ENCODE measurements at regions not wholly inside any gene's neighbourhood (a gene's known extent, or its start where the extent isn't known, plus 50 kb on each side); places are given as distances from the start of the nearest gene placed in this dataset.

DNA sequence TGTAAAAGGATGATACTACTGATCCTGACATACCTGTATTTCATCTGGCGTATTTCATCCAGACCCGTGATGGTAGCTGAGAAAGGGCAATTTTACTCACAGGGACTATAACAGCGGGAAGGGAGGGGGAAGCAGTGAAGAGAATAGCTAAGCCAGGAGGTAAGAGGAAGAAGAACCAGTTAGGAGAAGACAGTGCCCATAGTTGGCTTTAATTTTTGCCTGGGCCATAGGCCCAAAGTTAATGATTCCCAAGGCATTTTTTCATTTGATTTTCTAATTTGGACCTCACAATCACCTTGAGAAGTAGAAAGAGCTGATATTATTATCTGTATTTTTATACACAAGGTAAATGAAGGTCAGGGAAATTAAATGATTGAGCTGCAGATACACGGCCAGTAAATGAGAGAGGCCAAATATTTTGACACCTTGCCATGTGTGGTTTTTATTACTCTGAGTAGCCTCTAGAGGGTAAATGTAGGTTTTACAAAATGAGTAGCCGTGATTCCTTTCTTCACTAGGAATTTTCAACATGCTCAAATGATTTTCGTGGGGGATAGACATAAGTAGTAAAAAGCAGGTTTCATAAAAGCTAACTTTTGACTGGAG, 382.2 kb downstream of the FUT8 start:
- DNase-seq: no peak

DNA sequence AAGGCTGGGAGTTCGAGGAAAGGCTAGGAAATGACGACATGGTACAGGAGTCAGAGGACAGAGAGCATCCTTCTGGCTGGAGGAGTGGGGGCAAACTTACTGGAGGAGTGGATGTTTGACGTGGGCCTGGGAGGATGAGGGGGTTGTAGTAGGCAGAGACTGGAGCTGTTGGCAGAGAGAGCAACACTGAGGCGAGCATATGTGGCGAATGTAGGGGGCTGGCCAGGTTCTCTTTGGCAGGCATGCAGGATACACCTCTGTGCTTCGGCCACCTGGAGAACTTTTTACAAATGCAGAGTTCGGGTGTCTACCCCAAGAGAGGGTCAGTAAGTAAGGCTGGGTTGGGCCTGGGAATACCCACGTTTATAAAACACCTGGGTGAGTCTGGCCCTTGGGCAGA, 385.7 kb downstream of the FUT8 start:
- no peak for DNase-seq

GRCh38 chr14:65800694-65801093, 388.2 kb downstream of the FUT8 start:
- DNase-seq: no peak

DNA sequence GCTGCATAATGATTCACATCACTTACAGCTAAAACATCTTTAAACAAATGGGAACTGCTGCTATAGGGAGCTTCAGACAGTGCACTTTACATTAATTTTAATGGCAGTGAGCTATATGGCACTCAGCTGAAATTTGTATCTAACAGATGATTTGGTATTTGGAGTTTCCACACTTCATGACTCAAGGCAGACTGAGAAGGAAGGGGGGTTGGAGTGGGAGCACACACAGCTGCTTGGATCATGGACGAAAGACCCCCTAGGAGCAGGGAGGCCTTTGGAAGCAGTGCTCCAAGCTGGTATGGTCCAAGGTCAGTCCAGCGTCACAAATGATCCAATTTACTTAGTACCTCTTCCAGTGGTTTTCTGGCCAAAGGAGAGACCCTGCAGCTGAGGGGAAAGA, 389.7 kb downstream of the FUT8 start:
- DNase-seq: no peak

DNA sequence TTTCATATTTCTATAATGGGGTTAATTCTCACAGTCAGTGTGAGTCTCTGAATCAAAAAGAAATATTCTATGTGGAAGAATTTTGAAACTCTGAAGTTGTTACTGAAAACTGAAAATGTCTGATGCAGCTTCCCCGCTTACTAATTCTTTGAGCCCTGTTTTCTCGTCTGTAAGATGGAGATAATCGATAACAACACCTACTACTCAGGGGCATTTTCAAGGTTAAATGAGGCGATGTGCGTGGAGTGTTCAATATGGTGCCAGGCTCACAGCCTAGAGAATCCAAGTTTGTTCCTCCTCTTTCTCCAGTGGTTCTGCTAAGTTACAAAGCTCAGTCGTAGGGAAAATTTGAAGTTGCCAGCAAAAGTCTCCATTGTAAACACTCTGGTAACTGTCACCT, 391.4 kb downstream of the FUT8 start:
- no peak for DNase-seq

- no peak for DNase-seq
These were observed 392.0 kb downstream of the FUT8 start for GRCh38 chr14:65804439-65805112.

DNA sequence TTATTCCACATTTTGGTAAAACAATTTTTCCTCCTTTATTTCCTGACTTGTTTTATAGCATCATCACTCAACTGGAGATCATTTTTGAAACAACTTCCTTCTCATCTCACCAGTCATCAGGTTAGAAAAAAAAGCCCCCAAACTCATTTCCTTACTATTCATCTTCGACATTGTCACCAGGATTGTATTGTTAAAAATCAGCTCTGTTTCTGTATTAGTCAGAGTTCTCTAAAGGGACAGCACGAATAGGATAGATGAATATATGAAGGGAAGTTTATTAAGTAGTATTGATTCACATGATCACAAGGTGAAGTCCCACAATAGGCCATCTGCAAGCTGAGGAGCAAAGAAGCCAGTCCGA, 392.6 kb downstream of the FUT8 start:
- no peak for DNase-seq

GRCh38 chr14:65808390-65808789, 395.9 kb downstream of the FUT8 start:
- DNase-seq: no peak

DNA sequence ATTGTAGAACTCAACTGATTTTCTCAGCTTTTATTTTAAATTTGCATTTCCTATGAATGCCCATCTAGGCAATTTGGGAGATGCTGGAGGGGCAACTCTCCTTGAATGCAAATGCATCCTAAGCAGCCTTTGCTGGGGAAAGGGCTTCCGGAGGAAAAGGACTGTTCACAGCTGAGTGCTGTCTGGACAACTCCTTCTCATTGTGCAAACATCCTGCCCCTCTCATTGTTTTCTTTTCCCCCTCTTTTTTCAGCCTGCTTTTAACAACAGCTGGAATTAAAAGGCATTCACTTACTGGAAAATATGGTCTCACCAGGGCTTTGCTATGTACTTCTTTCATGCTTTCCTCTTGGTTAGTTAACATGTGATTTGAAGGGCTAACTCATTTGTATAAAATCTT, 397.8 kb downstream of the FUT8 start:
- DNase-seq: no peak

DNA sequence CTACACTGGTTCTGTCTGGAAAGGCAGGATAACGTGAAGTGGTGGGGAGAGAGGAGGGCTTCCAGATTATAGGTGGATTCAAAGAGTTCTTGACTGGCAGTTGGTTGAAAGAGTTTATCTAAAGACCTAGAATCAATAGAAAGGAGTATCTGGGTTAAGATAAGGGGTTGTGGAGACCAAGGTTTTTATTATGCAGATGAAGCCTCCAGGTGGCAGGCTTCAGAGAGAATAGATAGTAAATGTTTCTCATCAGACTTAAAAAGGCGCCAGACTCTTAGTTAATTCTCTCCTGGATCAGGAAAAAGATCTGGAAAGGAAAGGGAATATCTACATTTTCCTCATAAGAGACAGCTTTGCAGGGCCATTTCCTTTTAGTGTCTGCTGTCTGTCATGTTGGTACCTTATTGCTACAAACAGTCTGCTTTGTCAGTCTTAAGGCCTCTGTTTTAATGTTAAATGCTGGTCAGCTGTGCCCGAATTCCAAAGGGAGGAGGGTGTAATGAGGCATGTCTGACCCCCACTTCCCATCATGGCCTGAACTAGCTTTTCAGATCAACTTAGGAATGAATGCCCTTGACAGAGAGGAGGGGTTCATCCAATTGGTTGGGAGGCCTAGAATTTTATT, 401.3 kb downstream of the FUT8 start:
- no peak for DNase-seq

GRCh38 chr14:65815127-65815526, 402.6 kb downstream of the FUT8 start:
- no peak for DNase-seq

DNA sequence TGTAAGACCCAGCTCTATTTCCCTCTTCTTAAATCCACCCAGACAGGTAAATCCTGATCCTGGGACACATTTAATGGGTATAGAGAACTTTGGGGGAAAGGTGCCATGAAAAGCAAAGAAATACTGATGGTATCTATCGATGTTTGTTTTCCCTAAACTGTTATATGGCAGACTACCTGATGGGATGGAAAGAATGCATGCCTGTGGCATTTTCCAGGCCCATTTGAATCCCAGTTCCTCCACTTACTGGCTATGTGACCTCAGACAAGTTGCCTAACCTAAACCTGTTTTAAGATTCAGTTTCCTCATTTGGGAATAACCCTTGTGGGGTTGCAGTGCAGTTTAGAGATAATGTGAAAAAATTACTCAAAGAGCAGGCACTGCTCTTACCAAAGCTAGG, 404.5 kb downstream of the FUT8 start:
- DNase-seq: no peak

DNA sequence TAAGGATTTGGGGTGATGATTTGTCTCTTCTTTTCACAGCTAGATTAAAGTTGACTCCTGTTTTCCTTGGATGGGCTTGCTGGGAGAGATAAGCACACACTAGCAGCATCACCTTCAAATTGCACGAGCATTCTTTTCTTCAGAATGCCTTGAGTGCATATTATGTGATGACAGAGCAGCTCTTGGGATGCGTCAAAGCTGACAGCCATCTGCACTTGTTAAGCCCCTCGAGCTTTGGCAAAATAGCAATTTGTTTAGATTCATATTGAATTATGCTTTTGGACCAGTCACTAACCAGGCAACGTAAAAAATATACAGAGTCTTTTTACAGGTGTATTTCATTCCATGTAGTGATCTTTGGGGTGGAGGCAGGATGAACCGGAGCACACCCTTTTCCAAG, 407.0 kb downstream of the FUT8 start:
- no peak for DNase-seq

- no peak for DNase-seq
These were observed 408.8 kb downstream of the FUT8 start for GRCh38 chr14:65821224-65821753.

GRCh38 chr14:65824285-65824977, 411.9 kb downstream of the FUT8 start:
- peak; percentile 35 for DNase-seq

- no peak for DNase-seq
These were observed 412.4 kb downstream of the FUT8 start for GRCh38 chr14:65824978-65825299.

- no peak for DNase-seq
These were observed 414.4 kb downstream of the FUT8 start for GRCh38 chr14:65826946-65827345.

DNA sequence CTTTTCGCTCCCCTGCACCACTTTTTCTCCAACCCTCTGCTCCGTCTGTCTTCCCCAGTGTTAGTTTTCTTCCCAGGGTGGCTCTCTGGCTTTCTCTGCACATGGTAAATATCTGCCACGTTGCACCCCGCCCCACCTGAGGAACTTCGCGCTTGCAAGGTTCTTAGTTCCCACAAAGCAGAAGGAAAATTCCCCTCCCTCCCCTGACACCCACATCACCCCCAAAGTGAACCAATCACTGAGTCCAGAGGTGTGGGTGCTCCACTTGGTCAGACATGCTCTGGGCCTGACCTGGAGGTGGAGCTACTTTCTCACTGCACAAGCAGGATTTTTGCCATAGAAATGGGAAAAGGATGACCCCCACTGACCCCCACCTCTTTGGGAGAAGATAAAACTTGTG, 415.0 kb downstream of the FUT8 start:
- no peak for DNase-seq

- no peak for DNase-seq
These were observed 415.9 kb downstream of the FUT8 start for GRCh38 chr14:65828396-65828795.

DNA sequence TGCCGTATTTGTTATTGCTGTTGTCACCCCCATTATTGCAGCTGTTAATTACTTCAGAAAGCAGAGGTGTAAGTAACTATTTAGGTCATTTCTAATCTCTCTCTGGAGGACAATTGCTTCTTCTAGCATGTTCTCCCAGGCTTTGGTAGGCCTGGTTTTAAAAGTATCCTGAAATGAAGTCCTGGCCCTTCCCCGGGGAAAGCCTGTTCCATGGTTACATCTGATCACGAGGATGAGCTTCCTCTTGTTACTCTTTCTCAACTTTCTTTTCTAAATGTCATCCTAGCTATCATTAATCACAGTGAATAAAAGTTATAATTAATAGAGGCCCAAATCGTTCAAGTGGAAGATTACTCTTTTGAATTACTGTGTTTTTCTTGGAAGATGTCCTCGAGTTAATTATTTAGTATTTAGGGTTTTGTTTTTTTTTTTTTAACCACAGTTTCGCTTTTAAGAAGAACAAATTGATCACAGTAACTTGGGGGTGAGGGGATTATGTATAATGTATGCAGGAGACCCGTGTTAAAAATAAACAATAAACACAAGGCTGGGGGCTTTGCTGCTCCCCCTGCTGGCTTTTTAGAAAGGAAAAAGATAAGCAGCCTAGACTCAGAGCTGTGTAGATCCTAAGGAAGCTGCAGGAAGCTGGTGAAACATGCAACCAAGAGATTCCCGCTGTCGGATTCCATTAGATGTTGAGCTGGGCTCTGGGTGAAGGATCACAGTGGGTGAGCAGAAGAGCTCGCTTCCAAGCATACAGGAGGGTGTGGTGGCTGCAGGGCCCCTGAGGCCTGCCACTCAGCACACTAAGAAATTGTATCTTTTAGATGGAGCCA, 420.1 kb downstream of the FUT8 start:
- DNase-seq: no peak

- DNase-seq: no peak
These were observed 420.8 kb downstream of the FUT8 start for GRCh38 chr14:65833267-65833880.

- DNase-seq: no peak
These were observed 421.5 kb downstream of the FUT8 start for GRCh38 chr14:65834051-65834450.

DNA sequence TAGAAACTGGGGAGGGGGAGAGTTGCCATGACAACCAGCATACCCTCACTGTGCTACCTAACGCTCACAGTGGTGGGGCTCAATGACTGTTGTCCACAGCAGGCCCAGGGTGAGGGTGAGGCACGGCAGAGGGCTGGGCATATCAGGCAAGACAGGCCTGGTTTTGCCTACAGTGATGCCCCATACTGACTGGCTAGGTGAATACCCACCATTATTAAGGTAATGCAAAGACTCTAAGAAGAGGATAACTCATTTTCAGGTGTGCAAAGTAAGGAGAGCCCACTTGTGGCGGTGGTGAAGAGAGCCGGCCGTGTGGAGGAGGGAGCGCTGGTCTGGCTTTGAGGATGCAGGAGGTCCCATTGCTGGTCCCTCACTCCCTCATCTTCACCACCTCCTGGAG, 422.3 kb downstream of the FUT8 start:
- no peak for DNase-seq
